ENCODE measurements at regions not wholly inside any gene's neighbourhood (a gene's known extent, or its start where the extent isn't known, plus 50 kb on each side); places are given as distances from the start of the nearest gene placed in this dataset.
"Not testable (repeated sequence)": the region's sequence is repeated elsewhere in the genome, so short reads cannot be mapped to it uniquely, and the experiment has no call there.

GRCh38 chr7:66571568-66571967, 57.1 kb upstream of the KCTD7 start:
- DNase-seq: no peak
- no peaks in the 10 kb centered on the region for H3K4me1 ChIP-seq
- no peak for TF ChIP-seq CTCF (IDR thresholded peaks at IDR 0.05)
- no peak for TF ChIP-seq POLR2A (IDR thresholded peaks at IDR 0.05)
- no peak overlapping the region for H3K27ac ChIP-seq
- H3K27me3 ChIP-seq: no peaks in the 10 kb centered on the region
- no peaks in the 10 kb centered on the region for H3K9me3 ChIP-seq
- no peak overlapping the region for H3K4me3 ChIP-seq
- intact Hi-C loops (cut with DNase I; ENCODE audit: low total_unique reads): no loop called here
- no peaks in the 10 kb centered on the region for H3K36me3 ChIP-seq

- H3K27me3 ChIP-seq; DNase-seq; intact Hi-C loops (cut with DNase I; ENCODE audit: low total_unique reads); H3K4me1 ChIP-seq; H3K36me3 ChIP-seq; H3K4me3 ChIP-seq; H3K9me3 ChIP-seq; H3K27ac ChIP-seq: not testable (repeated sequence)
Observed at GRCh38 chr7:66573782-66574495, 54.7 kb upstream of the KCTD7 start.

- not testable (repeated sequence) for DNase-seq, H3K36me3 ChIP-seq
Observed at GRCh38 chr7:66574768-66575167, 53.9 kb upstream of the KCTD7 start.

GRCh38 chr7:66575398-66575797, 53.3 kb upstream of the KCTD7 start:
- no peaks in the 10 kb centered on the region for H3K4me1 ChIP-seq
- no peak overlapping the region for H3K4me3 ChIP-seq
- H3K27ac ChIP-seq: no peak overlapping the region
- no peaks in the 10 kb centered on the region for H3K36me3 ChIP-seq
- no peaks in the 10 kb centered on the region for H3K27me3 ChIP-seq
- DNase-seq: no peak
- H3K9me3 ChIP-seq: no peaks in the 10 kb centered on the region
- intact Hi-C loops (cut with DNase I; ENCODE audit: low total_unique reads): no loop called here
- TF ChIP-seq CTCF (IDR thresholded peaks at IDR 0.05) (no peak), POLR2A (IDR thresholded peaks at IDR 0.05) (no peak)

More at GRCh38 chr7:66574768-66575167, 53.9 kb upstream of the KCTD7 start:
- H3K4me3 ChIP-seq; H3K27ac ChIP-seq; H3K9me3 ChIP-seq; intact Hi-C loops (cut with DNase I; ENCODE audit: low total_unique reads); H3K4me1 ChIP-seq; H3K27me3 ChIP-seq: not testable (repeated sequence)

GRCh38 chr7:66576646-66577045, 52.0 kb upstream of the KCTD7 start:
- Histone ChIP-seq H3K27ac (no peak overlapping the region), H3K9me3 (no peaks in the 10 kb centered on the region), H3K4me1 (no peaks in the 10 kb centered on the region), H3K36me3 (no peaks in the 10 kb centered on the region), H3K4me3 (no peak overlapping the region), H3K27me3 (no peaks in the 10 kb centered on the region)
- no peak for TF ChIP-seq CTCF (IDR thresholded peaks at IDR 0.05)
- TF ChIP-seq POLR2A (IDR thresholded peaks at IDR 0.05): no peak
- intact Hi-C loops (cut with DNase I; ENCODE audit: low total_unique reads): no loop called here
- DNase-seq: no peak
